ENCODE measurements at regions not wholly inside any gene's neighbourhood (a gene's known extent, or its start where the extent isn't known, plus 50 kb on each side); places are given as distances from the start of the nearest gene placed in this dataset.
A peak's percentile ranks its signal among the peaks of the same experiment; 100 is the strongest.

DNA sequence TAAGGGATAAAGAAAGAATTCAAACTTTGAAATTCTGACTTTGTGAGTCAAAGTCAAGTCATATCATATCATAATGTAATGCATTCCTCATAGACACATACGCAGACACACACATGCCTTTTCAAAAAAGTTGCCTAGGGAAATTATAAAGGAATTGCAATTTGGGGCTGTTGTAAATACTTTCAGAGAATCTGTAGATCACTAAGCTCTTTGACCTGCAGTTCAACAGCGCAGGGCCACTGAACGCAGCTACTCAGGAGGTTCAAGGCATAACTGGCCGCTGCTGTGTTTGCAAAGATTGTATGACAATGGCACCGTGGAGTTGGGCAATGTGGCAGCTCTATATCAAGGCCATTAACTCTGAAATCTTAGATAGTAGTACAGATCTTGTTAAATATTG lies 188.4 kb upstream of the THRB start:
- TF ChIP-seq, protein P1, sequence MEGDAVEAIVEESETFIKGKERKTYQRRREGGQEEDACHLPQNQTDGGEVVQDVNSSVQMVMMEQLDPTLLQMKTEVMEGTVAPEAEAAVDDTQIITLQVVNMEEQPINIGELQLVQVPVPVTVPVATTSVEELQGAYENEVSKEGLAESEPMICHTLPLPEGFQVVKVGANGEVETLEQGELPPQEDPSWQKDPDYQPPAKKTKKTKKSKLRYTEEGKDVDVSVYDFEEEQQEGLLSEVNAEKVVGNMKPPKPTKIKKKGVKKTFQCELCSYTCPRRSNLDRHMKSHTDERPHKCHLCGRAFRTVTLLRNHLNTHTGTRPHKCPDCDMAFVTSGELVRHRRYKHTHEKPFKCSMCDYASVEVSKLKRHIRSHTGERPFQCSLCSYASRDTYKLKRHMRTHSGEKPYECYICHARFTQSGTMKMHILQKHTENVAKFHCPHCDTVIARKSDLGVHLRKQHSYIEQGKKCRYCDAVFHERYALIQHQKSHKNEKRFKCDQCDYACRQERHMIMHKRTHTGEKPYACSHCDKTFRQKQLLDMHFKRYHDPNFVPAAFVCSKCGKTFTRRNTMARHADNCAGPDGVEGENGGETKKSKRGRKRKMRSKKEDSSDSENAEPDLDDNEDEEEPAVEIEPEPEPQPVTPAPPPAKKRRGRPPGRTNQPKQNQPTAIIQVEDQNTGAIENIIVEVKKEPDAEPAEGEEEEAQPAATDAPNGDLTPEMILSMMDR (conservative IDR thresholded peaks at IDR 0.05; ENCODE audit: low read depth, low read length): no peak
- Histone ChIP-seq H3K36me3 (ENCODE audit: insufficient read depth) (no peaks in the 10 kb centered on the region), H3K9ac (no peak overlapping the region), H3K27me3 (ENCODE audit: insufficient read depth, low read depth) (no peaks in the 10 kb centered on the region), H3K4me1 (ENCODE audit: low read depth, poor library complexity, severe bottlenecking) (peaks cover 10% of the 10 kb centered on the region), H2AFZ (ENCODE audit: low read depth) (no peak overlapping the region), H3K27ac (no peak overlapping the region), H3K4me3 (IDR thresholded peaks at IDR 0.05; ENCODE audit: insufficient read depth, low read depth, low read length) (no peak overlapping the region), H4K20me1 (ENCODE audit: insufficient read depth) (no peaks in the 10 kb centered on the region), H3K79me2 (ENCODE audit: insufficient read depth, low read depth) (no peaks in the 10 kb centered on the region), H3K4me2 (no peak overlapping the region)

GRCh38 chr3:24683633-24684384 lies 189.2 kb upstream of the THRB start:
- H3K4me1 ChIP-seq (ENCODE audit: low read depth, poor library complexity, severe bottlenecking): peaks cover 10% of the 10 kb centered on the region
- H3K4me2 ChIP-seq: no peak overlapping the region

DNA sequence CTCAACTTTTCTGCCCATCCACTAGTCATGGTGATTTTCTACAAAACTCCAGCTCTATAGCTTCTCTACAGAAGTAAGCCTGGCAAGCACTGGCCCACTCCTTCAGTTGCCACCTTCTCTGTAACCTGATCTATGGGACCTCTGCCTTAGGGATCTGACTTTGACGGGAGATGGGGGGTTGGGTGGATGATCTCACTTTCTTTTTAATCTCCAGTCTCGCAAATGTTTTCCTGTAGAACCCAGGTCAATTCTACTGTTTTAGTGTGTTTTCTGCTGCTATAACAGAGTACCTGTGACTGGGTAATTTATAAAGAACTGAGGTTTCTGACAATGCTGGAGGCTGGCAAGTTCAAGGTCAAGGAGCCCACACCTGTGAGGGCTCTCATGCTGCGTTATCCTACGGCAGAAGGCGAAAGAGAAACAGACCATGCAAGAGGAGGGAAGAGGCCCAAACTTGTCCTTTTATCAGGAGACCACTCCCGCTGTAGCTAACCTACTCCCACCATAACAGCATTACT lies 189.9 kb upstream of the THRB start:
- H3K36me3 ChIP-seq (ENCODE audit: insufficient read depth): no peaks in the 10 kb centered on the region
- H3K4me3 ChIP-seq (IDR thresholded peaks at IDR 0.05; ENCODE audit: insufficient read depth, low read depth, low read length): no peak overlapping the region
- H3K9ac ChIP-seq: no peak overlapping the region
- H3K27me3 ChIP-seq (ENCODE audit: insufficient read depth, low read depth): no peaks in the 10 kb centered on the region
- H3K27ac ChIP-seq: no peak overlapping the region
- no peak overlapping the region for H2AFZ ChIP-seq (ENCODE audit: low read depth)
- H3K4me1 ChIP-seq (ENCODE audit: low read depth, poor library complexity, severe bottlenecking): peaks cover 10% of the 10 kb centered on the region
- H4K20me1 ChIP-seq (ENCODE audit: insufficient read depth): no peaks in the 10 kb centered on the region
- TF ChIP-seq, protein P1 (conservative IDR thresholded peaks at IDR 0.05; ENCODE audit: low read depth, low read length): no peak
- no peaks in the 10 kb centered on the region for H3K79me2 ChIP-seq (ENCODE audit: insufficient read depth, low read depth)
- H3K4me2 ChIP-seq: no peak overlapping the region

More at GRCh38 chr3:24683633-24684384, 189.2 kb upstream of the THRB start:
- no peaks in the 10 kb centered on the region for H4K20me1 ChIP-seq (ENCODE audit: insufficient read depth)
- H3K4me3 ChIP-seq (IDR thresholded peaks at IDR 0.05; ENCODE audit: insufficient read depth, low read depth, low read length): no peak overlapping the region
- H3K27ac ChIP-seq: no peak overlapping the region
- no peak overlapping the region for H2AFZ ChIP-seq (ENCODE audit: low read depth)
- TF ChIP-seq, protein P1 (conservative IDR thresholded peaks at IDR 0.05; ENCODE audit: low read depth, low read length): peak; percentile 32; the same call in 1 of the 2 replicates
- H3K27me3 ChIP-seq (ENCODE audit: insufficient read depth, low read depth): no peaks in the 10 kb centered on the region
- H3K36me3 ChIP-seq (ENCODE audit: insufficient read depth): no peaks in the 10 kb centered on the region
- no peaks in the 10 kb centered on the region for H3K79me2 ChIP-seq (ENCODE audit: insufficient read depth, low read depth)
- no peak overlapping the region for H3K9ac ChIP-seq

GRCh38 chr3:24686808-24687207 lies 192.2 kb upstream of the THRB start:
- no peaks in the 10 kb centered on the region for H3K79me2 ChIP-seq (ENCODE audit: insufficient read depth, low read depth)
- H2AFZ ChIP-seq (ENCODE audit: low read depth): no peak overlapping the region
- H3K4me2 ChIP-seq: no peak overlapping the region
- no peak overlapping the region for H3K9ac ChIP-seq
- H3K27ac ChIP-seq: no peak overlapping the region
- H4K20me1 ChIP-seq (ENCODE audit: insufficient read depth): no peaks in the 10 kb centered on the region
- TF ChIP-seq, protein P1 (conservative IDR thresholded peaks at IDR 0.05; ENCODE audit: low read depth, low read length): no peak
- H3K27me3 ChIP-seq (ENCODE audit: insufficient read depth, low read depth): no peaks in the 10 kb centered on the region
- peaks cover 10% of the 10 kb centered on the region for H3K4me1 ChIP-seq (ENCODE audit: low read depth, poor library complexity, severe bottlenecking)
- no peak overlapping the region for H3K4me3 ChIP-seq (IDR thresholded peaks at IDR 0.05; ENCODE audit: insufficient read depth, low read depth, low read length)
- no peaks in the 10 kb centered on the region for H3K36me3 ChIP-seq (ENCODE audit: insufficient read depth)

Measured in KMS-11 (cell line).